B cell (primary cell): ENCODE measurements at regions not wholly inside any gene's neighbourhood (a gene's known extent, or its start where the extent isn't known, plus 50 kb on each side); places are given as distances from the start of the nearest gene placed in this dataset.

ENCODE experiments used
- ATAC-seq: fragments of 200-7000 bp; cut with Tn5 transposase; one replicate; pipeline ENCODE4 v1.10.0; 2021; ENCODE audit warnings: low read depth, mild to moderate bottlenecking, moderate number of reproducible peaks, moderate library complexity
- CTCF ChIA-PET: fragments of 350-600 bp; sonication (Branson Sonifier 250); formaldehyde crosslinking; loops from one replicate; lab custom pipeline; 2021; ENCODE audit warnings: antibody characterized with exemption, inconsistent platforms; lab: Charles Lee
- POLR2A ChIA-PET: fragments of 350-600 bp; sonication (Branson Sonifier 250); formaldehyde crosslinking; loops from one replicate; lab custom pipeline; 2021; ENCODE audit warnings: antibody characterized with exemption; lab: Charles Lee
- DNase-seq: peaks from one replicate; pipeline ENCODE4 v3.0.0; 2013
- H2AFZ ChIP-seq: 2 replicates; pipeline ENCODE4 v1.6.1; 2012; ENCODE audit warnings: mild to moderate bottlenecking, low read depth, low read length; ENCODE audit not compliant: insufficient read depth, poor library complexity, severe bottlenecking
- H3K27ac ChIP-seq, 2 donors: 1 replicate in 1 of 2; 2 replicates in 1 of 2; pipeline ENCODE4 v1.5.1; 2012 to 2013; ENCODE audit warnings: low read length in 2 of 2, mild to moderate bottlenecking in 2 of 2, moderate library complexity in 1 of 2
- H3K27me3 ChIP-seq, 4 experiments: fragments of 200-600 bp in 1 of 4; sonication (generic) in 1 of 4; replicated peaks in 1 of 4; 1 replicate in 2 of 4; 2 replicates in 2 of 4; pipeline versions ENCODE4 v1.6.1 to v1.7.0; 2013 to 2016; ENCODE audit warnings: low read length in 3 of 4, mild to moderate bottlenecking in 2 of 4, mixed read lengths in 1 of 4, moderate library complexity in 1 of 4; ENCODE audit not compliant: insufficient read depth in 4 of 4, control insufficient read depth in 3 of 4; ENCODE audit errors: control extremely low read depth in 1 of 4
- H3K36me3 ChIP-seq, 2 experiments: replicated peaks in 1 of 2; 1 replicate in 1 of 2; 2 replicates in 1 of 2; pipeline versions ENCODE4 v1.6.1 to v1.7.1; 2013; ENCODE audit warnings: low read length in 1 of 2; ENCODE audit not compliant: insufficient read depth in 2 of 2, control insufficient read depth in 1 of 2; ENCODE audit errors: control extremely low read depth in 1 of 2, extremely low read depth in 1 of 2
- H3K4me1 ChIP-seq, 2 donors: fragments of 200-600 bp in 1 of 2; sonication (generic) in 1 of 2; 1 replicate in 1 of 2; 2 replicates in 1 of 2; pipeline versions ENCODE4 v1.5.1 to v1.6.1; 2013 to 2017; ENCODE audit warnings: low read length in 2 of 2; ENCODE audit not compliant: control insufficient read depth in 2 of 2, insufficient read depth in 2 of 2
- H3K4me2 ChIP-seq: replicated peaks from 2 replicates; pipeline ENCODE3; 2012; ENCODE audit warnings: mild to moderate bottlenecking, low read depth, low read length; ENCODE audit not compliant: poor library complexity, severe bottlenecking
- H3K4me3 ChIP-seq, 5 experiments: fragments of 200-600 bp in 1 of 5; sonication (generic) in 1 of 5; 1 replicate in 3 of 5; 2 replicates in 2 of 5; pipeline versions ENCODE4 v1.5.1 to v1.7.0; 2011 to 2016; ENCODE audit warnings: low read length in 4 of 5, mild to moderate bottlenecking in 4 of 5, low read depth in 2 of 5, control low read depth in 1 of 5, moderate library complexity in 1 of 5; ENCODE audit not compliant: insufficient read depth in 1 of 5; ENCODE audit errors: control extremely low read depth in 1 of 5, extremely low read depth in 1 of 5
- H3K79me2 ChIP-seq: fragments of 200-600 bp; sonication (generic); one replicate; pipeline ENCODE4 v1.6.0; 2016; ENCODE audit warnings: low read length; ENCODE audit not compliant: control insufficient read depth, insufficient read depth
- H3K9ac ChIP-seq: fragments of 200-600 bp; sonication (generic); 2 replicates; pipeline ENCODE4 v1.6.1; 2017; ENCODE audit warnings: mild to moderate bottlenecking, low read length, moderate library complexity
- H3K9me3 ChIP-seq, 3 donors: one replicate each; pipeline versions ENCODE4 v1.6.1 to v1.7.1; 2013; ENCODE audit warnings: low read length in 2 of 3; ENCODE audit not compliant: control insufficient read depth in 2 of 3, insufficient read depth in 1 of 3; ENCODE audit errors: control extremely low read depth in 1 of 3
- H4K20me1 ChIP-seq: 2 replicates; pipeline ENCODE4 v1.6.0; 2012; ENCODE audit warnings: mild to moderate bottlenecking, low read length; ENCODE audit not compliant: insufficient read depth, control insufficient read depth, poor library complexity, severe bottlenecking
- H3K27ac Mint-ChIP-seq: one replicate; pipeline ENCODE4 v1.8.0; 2021; ENCODE audit warnings: mixed read lengths
- H3K27me3 Mint-ChIP-seq: one replicate; pipeline ENCODE4 v1.8.0; 2021; ENCODE audit warnings: mixed read lengths
- H3K4me1 Mint-ChIP-seq: one replicate; pipeline ENCODE4 v1.8.0; 2021; ENCODE audit warnings: mixed read lengths
- H3K4me3 Mint-ChIP-seq: one replicate; pipeline ENCODE4 v1.8.0; 2021; ENCODE audit warnings: mixed read lengths
- H3K9me3 Mint-ChIP-seq: one replicate; pipeline ENCODE4 v1.8.0; 2022; ENCODE audit warnings: mixed read lengths; ENCODE audit not compliant: insufficient read depth
- EZH2 ChIP-seq: IDR thresholded peaks from 2 replicates; pipeline ENCODE4 v1.6.1; 2012; ENCODE audit warnings: borderline replicate concordance, low read depth, mild to moderate bottlenecking, moderate library complexity, low read length; ENCODE audit not compliant: insufficient read depth, poor library complexity, severe bottlenecking
- WGBS: methylation state at CpG from one replicate; pipeline ENCODE4 v1.1.5; 2013; ENCODE audit warnings: missing lambda C conversion rate; ENCODE audit not compliant: insufficient coverage; 5-methylcytosine and 5-hydroxymethylcytosine counted together
- intact Hi-C: fragments of 100-400 bp; cut with micrococcal nuclease; formaldehyde crosslinking; loops from one replicate; pipeline ENCODE4 v1.10.0; 2022
- TF ChIP-seq, protein P1 (sequence below): fragments of 200-600 bp; IDR thresholded peaks from one replicate; pipeline ENCODE4 v1.8.0; 2022; ENCODE audit warnings: antibody characterized with exemption, mild to moderate bottlenecking

- Histone ChIP-seq H3K9me3 (no peaks in the 10 kb centered on the region), H3K9ac (no peak overlapping the region), H3K27me3 (no peaks in the 10 kb centered on the region), H3K36me3 (no peaks in the 10 kb centered on the region), H4K20me1 (no peaks in the 10 kb centered on the region), H3K27ac (no peak overlapping the region), H2AFZ (no peak overlapping the region), H3K4me2 (no peak overlapping the region), H3K4me1 (no peaks in the 10 kb centered on the region), H3K4me3 (no peak overlapping the region), H3K79me2 (no peaks in the 10 kb centered on the region)
- Mint-ChIP-seq H3K27me3 (no peaks in the 10 kb centered on the region), H3K27ac (no peak overlapping the region), H3K9me3 (no peaks in the 10 kb centered on the region), H3K4me1 (no peaks in the 10 kb centered on the region), H3K4me3 (no peak overlapping the region)
- DNase-seq (no peak), ATAC-seq (no peak)
- ChIA-PET POLR2A (no interaction called here), CTCF (no interaction called here)
- intact Hi-C loops: no loop called here
- 100% methylated on average over 1 of the region's 3 CpGs for WGBS
- TF ChIP-seq, protein P1, sequence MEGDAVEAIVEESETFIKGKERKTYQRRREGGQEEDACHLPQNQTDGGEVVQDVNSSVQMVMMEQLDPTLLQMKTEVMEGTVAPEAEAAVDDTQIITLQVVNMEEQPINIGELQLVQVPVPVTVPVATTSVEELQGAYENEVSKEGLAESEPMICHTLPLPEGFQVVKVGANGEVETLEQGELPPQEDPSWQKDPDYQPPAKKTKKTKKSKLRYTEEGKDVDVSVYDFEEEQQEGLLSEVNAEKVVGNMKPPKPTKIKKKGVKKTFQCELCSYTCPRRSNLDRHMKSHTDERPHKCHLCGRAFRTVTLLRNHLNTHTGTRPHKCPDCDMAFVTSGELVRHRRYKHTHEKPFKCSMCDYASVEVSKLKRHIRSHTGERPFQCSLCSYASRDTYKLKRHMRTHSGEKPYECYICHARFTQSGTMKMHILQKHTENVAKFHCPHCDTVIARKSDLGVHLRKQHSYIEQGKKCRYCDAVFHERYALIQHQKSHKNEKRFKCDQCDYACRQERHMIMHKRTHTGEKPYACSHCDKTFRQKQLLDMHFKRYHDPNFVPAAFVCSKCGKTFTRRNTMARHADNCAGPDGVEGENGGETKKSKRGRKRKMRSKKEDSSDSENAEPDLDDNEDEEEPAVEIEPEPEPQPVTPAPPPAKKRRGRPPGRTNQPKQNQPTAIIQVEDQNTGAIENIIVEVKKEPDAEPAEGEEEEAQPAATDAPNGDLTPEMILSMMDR: no peak
- no peak for TF ChIP-seq EZH2
Observed at GRCh38 chr4:20085156-20085555, 166.5 kb upstream of the SLIT2 start.

- POLR2A ChIA-PET: no interaction called here
- TF ChIP-seq, protein P1: no peak
- no peak for TF ChIP-seq EZH2
- Histone ChIP-seq H3K27me3 (no peaks in the 10 kb centered on the region), H3K9ac (no peak overlapping the region), H3K4me3 (no peak overlapping the region), H3K36me3 (no peaks in the 10 kb centered on the region), H3K4me2 (no peak overlapping the region), H3K27ac (no peak overlapping the region), H3K4me1 (no peaks in the 10 kb centered on the region), H3K9me3 (no peaks in the 10 kb centered on the region), H4K20me1 (no peaks in the 10 kb centered on the region), H2AFZ (no peak overlapping the region), H3K79me2 (no peaks in the 10 kb centered on the region)
- intact Hi-C loops: no loop called here
- Mint-ChIP-seq H3K9me3 (no peaks in the 10 kb centered on the region), H3K27ac (no peak overlapping the region), H3K27me3 (no peaks in the 10 kb centered on the region), H3K4me3 (no peak overlapping the region), H3K4me1 (no peaks in the 10 kb centered on the region)
- no peak for ATAC-seq
- no peak for DNase-seq
- CTCF ChIA-PET: no interaction called here
Observed at GRCh38 chr4:20084488-20084887, 167.2 kb upstream of the SLIT2 start.
